ENCODE measurements at regions not wholly inside any gene's neighbourhood (a gene's known extent, or its start where the extent isn't known, plus 50 kb on each side); places are given as distances from the start of the nearest gene placed in this dataset.

GRCh38 chr2:6723865-6724604 is 141.7 kb downstream of the CMPK2 start:
- DNase-seq (ENCODE audit: low read depth) = no peak
- no peak for TF ChIP-seq CTCF (conservative IDR thresholded peaks at IDR 0.05; ENCODE audit: control insufficient read depth, insufficient read depth, low read depth, low read length)
- no peak overlapping the region for H3K4me3 ChIP-seq (ENCODE audit: control insufficient read depth, low read depth, low read length)

- TF ChIP-seq CTCF (conservative IDR thresholded peaks at IDR 0.05; ENCODE audit: control insufficient read depth, insufficient read depth, low read depth, low read length) = no peak
- H3K4me3 ChIP-seq (ENCODE audit: control insufficient read depth, low read depth, low read length) = no peak overlapping the region
- no peak for DNase-seq (ENCODE audit: low read depth)
Measured at GRCh38 chr2:6724605-6725140, 141.0 kb downstream of the CMPK2 start.

- DNase-seq (ENCODE audit: low read depth) = no peak
- TF ChIP-seq CTCF (conservative IDR thresholded peaks at IDR 0.05; ENCODE audit: control insufficient read depth, insufficient read depth, low read depth, low read length) = no peak
- H3K4me3 ChIP-seq (ENCODE audit: control insufficient read depth, low read depth, low read length) = no peak overlapping the region
Measured at GRCh38 chr2:6728156-6728555, 137.6 kb downstream of the CMPK2 start.

- TF ChIP-seq CTCF (conservative IDR thresholded peaks at IDR 0.05; ENCODE audit: control insufficient read depth, insufficient read depth, low read depth, low read length) = no peak
- no peak for DNase-seq (ENCODE audit: low read depth)
- no peak overlapping the region for H3K4me3 ChIP-seq (ENCODE audit: control insufficient read depth, low read depth, low read length)
Measured at GRCh38 chr2:6730003-6730402, 135.7 kb downstream of the CMPK2 start.

GRCh38 chr2:6730649-6731532 is 134.8 kb downstream of the CMPK2 start:
- no peak for TF ChIP-seq CTCF (conservative IDR thresholded peaks at IDR 0.05; ENCODE audit: control insufficient read depth, insufficient read depth, low read depth, low read length)
- H3K4me3 ChIP-seq (ENCODE audit: control insufficient read depth, low read depth, low read length) = no peak overlapping the region
- no peak for DNase-seq (ENCODE audit: low read depth)

GRCh38 chr2:6739547-6739946 is 126.2 kb downstream of the CMPK2 start:
- H3K4me3 ChIP-seq (ENCODE audit: control insufficient read depth, low read depth, low read length) = no peak overlapping the region
- DNase-seq (ENCODE audit: low read depth) = no peak
- TF ChIP-seq CTCF (conservative IDR thresholded peaks at IDR 0.05; ENCODE audit: control insufficient read depth, insufficient read depth, low read depth, low read length) = no peak
